ENCODE measurements at regions not wholly inside any gene's neighbourhood (a gene's known extent, or its start where the extent isn't known, plus 50 kb on each side); places are given as distances from the start of the nearest gene placed in this dataset.
"Not testable (repeated sequence)": the region's sequence is repeated elsewhere in the genome, so short reads cannot be mapped to it uniquely, and the experiment has no call there.

GRCh38 chr2:122750095-122750494, 994.6 kb downstream of the TSN start:
- no peak for DNase-seq

DNA sequence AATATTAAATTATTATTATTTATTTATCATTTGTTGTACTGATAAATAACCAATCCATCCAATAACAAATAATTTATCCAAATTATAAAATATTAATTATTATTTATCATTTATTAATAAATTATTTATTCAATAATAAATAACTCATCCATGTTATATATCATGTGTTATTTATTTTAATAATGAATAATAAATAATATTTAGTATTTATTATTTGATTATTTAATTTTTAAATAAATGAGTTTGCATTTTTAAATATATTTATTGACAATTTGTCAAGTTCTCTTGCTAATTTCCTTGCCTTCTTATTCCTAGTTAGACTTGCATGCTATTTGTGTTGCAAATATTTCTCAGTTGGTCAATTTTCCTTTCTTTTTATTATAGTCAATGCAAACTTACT, 995.4 kb downstream of the TSN start:
- DNase-seq = no peak

DNA sequence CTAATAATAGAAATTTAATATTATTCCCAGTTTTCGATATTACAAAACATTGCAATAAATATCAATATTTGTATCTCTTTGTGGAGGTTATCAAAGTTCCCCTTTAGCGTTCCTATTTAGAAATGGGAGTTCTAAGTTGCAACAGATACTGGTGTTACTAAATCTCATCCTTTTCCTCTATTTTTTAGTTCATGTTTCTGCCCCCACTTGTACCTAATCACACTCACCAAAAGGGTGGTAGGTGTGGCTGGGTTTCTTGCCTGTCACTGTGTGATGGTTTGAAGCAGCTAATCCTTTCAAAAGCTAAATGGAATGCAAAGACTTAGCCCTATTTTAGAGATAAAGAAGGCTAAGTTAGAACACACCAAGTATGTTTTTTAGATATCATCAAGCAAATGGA, 997.9 kb downstream of the TSN start:
- no peak for DNase-seq

DNA sequence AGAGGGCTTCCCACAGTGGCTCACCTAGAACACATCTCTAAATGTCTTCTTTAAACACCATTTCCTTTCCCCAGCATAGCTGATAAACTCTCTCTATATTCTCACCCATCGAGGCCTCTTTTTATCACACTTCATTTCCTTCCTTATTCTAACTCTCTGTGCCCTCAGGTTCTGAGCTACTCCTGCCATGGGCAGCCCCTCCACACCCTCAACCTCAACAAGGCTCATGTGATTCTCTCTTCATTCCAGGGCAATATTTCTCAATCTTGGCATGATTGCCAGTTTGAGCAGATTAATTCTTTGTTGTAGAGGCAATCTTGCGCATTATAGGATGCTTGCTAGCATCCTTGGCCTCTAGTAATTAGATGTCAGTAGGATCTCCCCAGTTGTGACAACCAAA, 999.1 kb downstream of the TSN start:
- DNase-seq = no peak

DNA sequence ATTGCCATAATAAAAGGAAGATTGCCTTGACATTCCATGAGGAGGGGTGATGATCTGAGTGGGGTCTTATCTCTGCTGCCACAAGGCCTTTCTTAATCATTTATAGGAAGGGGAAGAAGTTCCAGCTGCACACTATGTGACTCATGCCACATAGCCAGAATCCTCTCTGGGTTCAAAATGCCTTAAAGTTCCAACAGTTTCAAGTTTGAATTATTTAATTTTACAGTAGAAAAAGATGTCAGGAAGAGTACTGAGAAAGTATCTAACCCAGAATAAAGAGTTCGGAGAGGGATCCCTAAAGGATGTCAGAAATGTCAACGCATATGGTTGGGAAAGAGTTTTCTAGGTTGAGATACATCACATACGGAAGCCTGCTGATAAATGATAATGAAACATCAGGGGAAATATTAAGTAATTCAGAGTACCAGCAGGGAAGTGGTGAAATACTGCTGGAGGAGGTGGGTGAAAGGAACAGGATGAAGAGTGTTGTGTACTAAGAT, 999.9 kb downstream of the TSN start:
- no peak for DNase-seq

DNA sequence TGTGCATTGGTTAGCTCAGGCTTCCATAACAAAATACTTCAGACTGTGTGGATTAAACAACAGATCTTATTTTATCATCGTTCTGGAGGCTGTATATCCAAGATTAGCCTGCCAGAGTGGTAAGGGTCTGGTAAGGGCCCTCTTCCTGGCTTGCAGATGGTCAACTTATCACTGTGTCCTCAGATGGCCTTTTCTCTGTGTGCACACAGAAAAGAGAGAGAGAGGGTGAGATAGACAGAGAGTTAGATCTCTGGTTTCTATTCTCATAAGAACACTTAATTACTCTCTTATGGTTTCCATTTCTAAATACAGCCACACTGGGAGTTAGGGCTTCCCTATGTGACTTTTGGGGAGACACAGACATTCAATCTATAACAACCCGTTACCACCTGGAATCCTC, 1003.5 kb downstream of the TSN start:
- no peak for DNase-seq

GRCh38 chr2:122764014-122764413, 1008.6 kb downstream of the TSN start:
- DNase-seq = no peak

GRCh38 chr2:122780251-122780650, 1024.8 kb downstream of the TSN start:
- no peak for DNase-seq

GRCh38 chr2:122794100-122794499, 1038.6 kb downstream of the TSN start:
- no peak for DNase-seq

- no peak for DNase-seq
Observed at GRCh38 chr2:122795763-122796162, 1040.3 kb downstream of the TSN start.

DNA sequence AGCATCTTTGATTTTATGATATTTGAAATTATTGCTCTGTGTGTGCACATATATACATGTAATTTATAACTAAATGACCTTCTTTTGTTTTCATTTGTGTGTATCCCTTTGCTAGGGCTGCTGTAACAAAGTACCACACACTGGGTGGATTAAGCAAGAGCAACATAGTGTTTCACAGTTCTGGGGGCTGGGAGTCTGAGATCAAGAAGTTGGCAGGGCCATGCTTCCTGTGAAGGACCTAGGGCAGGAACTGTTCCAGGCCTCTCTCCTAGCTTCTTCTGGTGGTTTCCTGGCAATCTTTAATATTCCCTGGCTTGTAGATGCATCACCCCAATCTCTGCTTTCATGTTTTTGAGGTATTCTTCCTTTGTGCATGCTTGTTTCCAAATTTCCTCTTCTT, 1043.9 kb downstream of the TSN start:
- DNase-seq = no peak

DNA sequence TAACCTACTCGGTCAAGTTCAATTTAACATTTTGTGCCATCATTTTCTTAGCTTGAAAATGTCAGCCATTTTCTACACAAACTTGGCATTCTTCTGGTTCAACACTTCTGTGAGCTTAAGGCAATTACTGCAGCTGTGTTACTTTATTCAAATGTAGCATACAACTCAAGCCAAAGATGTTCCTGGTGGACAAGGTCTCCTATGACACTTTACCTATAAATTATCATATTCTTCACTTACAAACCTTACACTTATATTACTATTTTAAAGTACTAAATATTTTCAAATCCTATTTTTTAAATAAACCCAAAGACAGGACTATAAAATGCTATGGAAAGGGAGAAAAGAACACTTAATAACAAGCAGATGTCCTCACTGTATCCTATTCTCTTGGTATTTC, 1045.3 kb downstream of the TSN start:
- DNase-seq = no peak

DNA sequence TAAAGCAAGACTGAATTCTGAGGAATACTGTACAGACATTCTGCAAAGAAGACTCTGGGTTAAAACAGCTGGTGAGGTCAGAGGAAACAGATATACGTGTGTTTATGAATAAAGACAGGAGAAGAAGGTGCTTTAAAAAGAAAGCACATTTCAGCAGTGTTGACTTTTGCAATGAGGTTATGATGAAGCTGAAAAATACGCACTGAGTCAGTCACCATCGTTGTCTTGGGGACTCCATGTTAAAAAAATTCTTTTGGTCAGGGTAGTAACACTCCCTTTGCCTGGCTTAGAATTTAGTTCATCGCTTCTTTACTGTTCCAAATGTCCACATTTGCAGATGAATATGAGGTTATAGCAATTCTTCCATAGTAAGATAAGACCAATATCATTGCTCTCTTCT, 1049.0 kb downstream of the TSN start:
- no peak for DNase-seq

DNA sequence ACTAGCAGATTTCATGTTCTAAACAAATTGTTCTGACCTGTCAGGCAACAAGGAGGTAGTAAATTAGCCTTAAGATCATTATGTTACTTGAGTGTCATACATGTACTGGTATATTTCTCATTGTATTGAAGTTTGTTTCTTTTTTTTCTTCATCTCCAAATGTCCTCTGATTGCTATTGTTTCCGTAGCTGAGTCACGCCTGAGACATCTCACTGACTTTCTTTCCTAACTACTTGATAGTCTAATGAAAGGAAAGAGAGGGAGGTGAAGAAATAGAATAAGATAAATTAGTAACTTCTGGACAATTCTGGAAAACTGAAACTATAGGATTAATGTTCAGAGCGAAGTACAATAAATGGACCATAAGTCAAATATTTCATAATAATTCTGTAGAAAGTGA, 1049.9 kb downstream of the TSN start:
- DNase-seq = no peak

DNA sequence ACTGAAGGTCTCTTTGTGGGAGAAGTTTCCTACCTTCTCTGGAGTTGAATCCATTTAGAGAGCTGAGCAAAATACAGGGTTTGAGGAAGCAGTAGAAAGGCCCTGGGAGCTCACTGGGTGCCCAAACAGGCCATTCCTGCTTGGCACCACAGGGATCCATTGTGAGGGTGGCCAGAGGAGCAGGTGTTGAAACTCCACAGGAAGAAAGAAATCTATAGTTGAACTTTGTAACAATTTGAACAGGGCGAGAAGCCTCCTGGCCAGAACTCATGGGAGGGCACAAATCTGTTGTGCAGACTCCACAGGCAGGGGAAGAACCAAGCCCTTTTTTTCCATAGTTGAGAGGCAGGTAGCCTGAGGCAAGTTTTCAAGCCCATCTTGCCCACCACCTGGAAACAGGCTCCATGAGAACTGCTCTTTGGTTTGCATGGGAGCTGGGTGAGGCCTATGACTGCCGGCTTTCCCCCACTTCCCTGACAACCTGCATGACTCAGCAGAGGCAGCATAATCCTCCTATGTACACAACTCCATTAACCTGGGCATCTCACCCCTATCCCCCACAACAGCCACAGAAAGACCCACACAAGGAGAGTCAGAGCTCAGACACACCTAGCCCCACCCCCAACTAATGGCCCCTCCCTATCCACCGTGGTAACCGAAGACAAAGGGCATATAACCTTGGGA, 1053.0 kb downstream of the TSN start:
- DNase-seq = no peak

- DNase-seq = not testable (repeated sequence)
Observed at GRCh38 chr2:122812214-122812613, 1056.8 kb downstream of the TSN start.

DNA sequence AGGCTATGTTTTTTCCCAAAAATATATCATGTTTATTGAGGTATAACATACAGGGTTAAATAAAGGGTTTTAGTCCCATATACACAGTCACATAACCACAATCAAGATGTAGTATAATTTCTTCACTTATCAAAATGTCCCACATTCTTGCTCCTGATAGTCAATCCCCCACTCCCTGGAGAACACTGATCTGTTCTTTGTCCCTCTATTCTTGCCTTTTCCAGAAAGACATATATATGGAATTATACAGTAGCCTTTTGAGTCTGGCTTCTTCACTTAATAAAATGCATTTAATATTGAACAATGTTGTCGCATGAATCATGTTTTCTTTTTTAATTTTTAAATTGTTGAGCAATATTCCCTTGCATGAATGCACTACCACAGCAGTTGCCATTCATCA, 1059.7 kb downstream of the TSN start:
- no peak for DNase-seq

DNA sequence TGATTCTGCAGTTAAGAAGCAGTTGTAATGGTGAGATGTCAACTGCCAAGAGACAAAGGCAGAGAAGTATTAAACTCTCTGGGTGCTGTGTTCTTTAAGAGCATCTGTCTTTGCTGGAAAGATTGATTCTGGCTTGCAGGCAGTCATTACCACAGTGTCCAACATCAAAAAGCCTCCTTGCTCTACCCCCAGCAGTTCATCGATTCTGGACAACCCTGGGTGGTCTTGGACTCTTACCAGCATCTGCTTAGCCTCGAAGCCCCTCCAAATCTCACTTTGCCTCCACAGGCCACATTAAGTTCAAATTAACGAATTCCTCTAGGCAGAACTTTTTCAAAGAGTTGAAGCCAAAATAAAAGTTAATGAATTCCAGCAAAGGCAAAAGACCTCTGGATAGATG, 1061.4 kb downstream of the TSN start:
- DNase-seq = no peak

DNA sequence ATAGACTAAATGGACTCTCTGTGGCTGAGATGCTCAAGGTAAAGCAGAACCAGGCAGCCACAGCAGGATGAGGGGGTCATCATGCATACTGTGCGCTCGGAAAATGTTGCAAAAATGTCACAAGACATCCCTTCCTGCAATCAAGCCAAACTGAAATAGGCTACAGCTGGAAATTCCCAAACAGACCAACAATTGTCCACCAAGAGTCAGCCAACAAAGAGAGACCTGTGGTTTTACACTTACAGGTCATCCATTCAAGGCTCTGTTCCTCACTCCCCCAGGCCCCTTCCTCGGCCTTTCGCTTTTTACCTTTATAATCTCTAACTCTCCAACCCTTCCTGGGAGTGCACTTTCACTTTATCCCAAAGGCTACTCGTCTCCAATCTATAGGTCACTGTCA, 1066.9 kb downstream of the TSN start:
- no peak for DNase-seq

DNA sequence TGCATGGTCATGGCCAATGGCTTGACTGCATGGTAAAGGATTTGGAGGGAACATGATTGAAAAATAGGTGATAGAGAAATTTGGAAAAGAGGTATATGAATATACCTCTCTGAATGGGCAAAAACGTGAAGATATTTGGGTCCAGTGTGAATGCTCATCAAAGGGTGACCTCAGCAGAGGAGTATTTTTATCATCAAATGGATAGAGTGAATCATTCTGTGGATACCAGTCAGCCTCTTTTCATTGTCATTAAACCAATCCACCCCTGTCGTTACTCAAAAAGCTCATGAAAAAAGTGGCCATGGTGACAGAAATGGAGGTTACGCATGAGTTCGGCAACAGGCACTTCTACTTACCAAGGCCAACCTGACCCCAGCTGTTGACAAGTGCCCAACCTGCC, 1074.7 kb downstream of the TSN start:
- no peak for DNase-seq

DNA sequence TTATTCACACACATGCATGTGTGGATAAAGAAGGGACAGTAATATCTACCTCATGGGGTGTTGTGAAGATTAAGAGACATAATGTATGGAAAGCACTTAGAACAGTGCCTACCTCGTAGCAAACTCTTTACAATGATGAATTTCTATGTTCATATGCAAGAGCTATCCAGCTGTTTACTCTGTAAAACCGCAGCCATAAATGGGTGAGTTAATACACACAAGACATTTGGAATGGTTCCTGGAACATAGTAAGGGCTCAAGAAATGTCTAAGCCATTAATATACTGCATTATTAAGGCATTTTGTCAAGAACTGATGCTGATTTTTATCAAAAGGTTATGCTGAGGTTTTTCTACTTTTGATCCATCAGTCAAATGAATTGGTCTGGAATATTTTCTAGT, 1076.2 kb downstream of the TSN start:
- DNase-seq = peak; percentile 1

GRCh38 chr2:122843503-122843902, 1088.1 kb downstream of the TSN start:
- DNase-seq = no peak

- no peak for DNase-seq
Observed at GRCh38 chr2:122851161-122851560, 1095.7 kb downstream of the TSN start.

- DNase-seq = no peak
Observed at GRCh38 chr2:122851972-122852531, 1096.6 kb downstream of the TSN start.

DNA sequence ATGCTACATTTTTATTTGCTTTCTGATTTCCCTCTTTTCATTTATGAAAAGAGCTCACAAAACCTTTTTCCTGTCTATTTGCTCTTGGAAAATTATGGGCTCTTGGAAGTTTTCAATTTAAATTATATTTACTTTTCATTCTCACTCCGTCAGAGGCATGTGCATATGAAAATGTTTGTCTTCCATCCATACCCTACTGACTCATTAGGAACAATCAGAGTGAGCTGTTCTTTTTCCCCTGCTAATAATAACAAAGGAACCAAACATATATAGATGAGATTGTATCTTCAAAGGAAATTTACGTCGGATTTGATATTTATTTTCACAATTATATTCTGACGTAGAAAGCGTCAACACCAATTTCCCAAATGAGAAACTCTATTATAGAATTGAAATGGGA, 1101.2 kb downstream of the TSN start:
- DNase-seq = no peak

Measured in NCI-H2029 treated with DMSO at 0.1 percent for 48 hours (cell line).